Stimulated activated CD4-positive, alpha-beta T cell treated with anti-CD3 and anti-CD28 coated beads, Interleukin-12 subunit alpha, Interleukin-12 subunit beta, amount 100 ng/mL, for 24 hours (primary cell): ENCODE measurements at regions not wholly inside any gene's neighbourhood (a gene's known extent, or its start where the extent isn't known, plus 50 kb on each side); places are given as distances from the start of the nearest gene placed in this dataset.
"Not testable (repeated sequence)": the region's sequence is repeated elsewhere in the genome, so short reads cannot be mapped to it uniquely, and the experiment has no call there.

Source experiments
- DNase-seq, 2 experiments: peaks; one replicate each; pipeline ENCODE4 v3.0.0-alpha.2; 2020; ENCODE audit warnings: low read depth in 2 of 2

GRCh38 chr16:48680881-48681280, 70.9 kb upstream of the N4BP1 start:
- DNase-seq = no peak

DNA sequence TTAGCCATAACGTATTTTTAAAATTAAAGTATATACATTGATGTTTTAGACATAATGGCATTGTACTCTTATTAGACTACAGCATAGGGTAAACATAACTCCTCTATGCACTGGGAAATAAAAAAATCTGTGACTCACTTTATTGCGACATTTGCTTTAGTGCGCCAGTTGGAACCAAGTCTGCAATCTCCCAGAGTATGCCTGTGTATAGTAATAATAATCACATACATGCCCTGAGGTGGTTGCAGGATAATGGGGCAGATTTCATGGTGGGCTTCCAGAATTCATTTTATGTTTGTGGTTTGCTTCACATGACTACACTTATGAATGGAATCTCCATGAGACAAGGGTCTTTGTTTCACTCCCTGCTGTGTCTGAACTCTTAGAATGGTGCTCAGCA, 66.9 kb upstream of the N4BP1 start:
- DNase-seq = no peak

DNA sequence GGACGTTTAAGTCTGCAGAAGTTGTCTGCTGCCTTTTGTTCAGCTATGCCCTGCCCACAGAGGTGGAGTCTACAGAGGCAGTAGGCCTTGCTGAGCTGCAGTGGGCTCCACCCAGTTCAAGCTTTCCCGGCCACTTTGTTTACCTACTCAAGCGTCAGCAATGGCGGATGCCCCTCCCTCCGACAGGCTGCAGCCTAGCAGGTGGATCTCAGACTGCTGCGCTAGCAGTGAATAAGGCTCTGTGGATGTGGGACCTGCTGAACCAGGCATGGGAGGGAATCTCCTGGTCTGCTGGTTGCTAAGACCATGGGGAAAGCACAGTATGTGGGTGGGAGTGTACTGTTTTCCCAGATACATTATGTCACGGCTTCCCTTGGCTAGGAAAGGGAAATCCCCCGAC, 58.2 kb upstream of the N4BP1 start:
- not testable (repeated sequence) for DNase-seq

- no peak for DNase-seq
Observed at GRCh38 chr16:48659940-48660339, 50.0 kb upstream of the N4BP1 start.
